Right atrium auricular region (tissue), 2 donors: ENCODE measurements at regions not wholly inside any gene's neighbourhood (a gene's known extent, or its start where the extent isn't known, plus 50 kb on each side); places are given as distances from the start of the nearest gene placed in this dataset.

Experiments used
- DNase-seq: peaks from one replicate; pipeline ENCODE4 v3.0.0-alpha.2; 2019; ENCODE audit warnings: low spot score
- H3K27ac ChIP-seq, 2 donors: fragments of 200-600 bp; sonication (generic); 1 replicate in 1 of 2; 2 replicates in 1 of 2; pipeline ENCODE4 v1.5.1; 2016 to 2019
- H3K27me3 ChIP-seq, 2 donors: fragments of 200-600 bp; sonication (generic); one replicate each; pipeline versions ENCODE4 v1.5.1 to v1.6.0; 2017 to 2019
- H3K36me3 ChIP-seq: fragments of 200-600 bp; sonication (generic); one replicate; pipeline ENCODE4 v1.5.1; 2016
- H3K4me1 ChIP-seq, 2 donors: fragments of 200-600 bp; sonication (generic); one replicate each; pipeline versions ENCODE4 v1.5.1 to v1.6.0; 2017 to 2019
- H3K4me3 ChIP-seq, 2 donors: fragments of 200-600 bp; sonication (generic); 1 replicate in 1 of 2; 2 replicates in 1 of 2; pipeline ENCODE4 v1.5.1; 2017 to 2019; ENCODE audit warnings: mild to moderate bottlenecking in 1 of 2, moderate library complexity in 1 of 2
- H3K9me3 ChIP-seq, 2 donors: fragments of 200-600 bp; sonication (generic); one replicate each; pipeline ENCODE4 v1.5.1; 2019
- TF ChIP-seq, protein P1 (sequence below), 2 donors: fragments of 200-600 bp; sonication (generic); IDR thresholded peaks; one replicate each; pipeline ENCODE4 v1.5.1; 2019; ENCODE audit warnings: antibody characterized with exemption in 2 of 2

DNA sequence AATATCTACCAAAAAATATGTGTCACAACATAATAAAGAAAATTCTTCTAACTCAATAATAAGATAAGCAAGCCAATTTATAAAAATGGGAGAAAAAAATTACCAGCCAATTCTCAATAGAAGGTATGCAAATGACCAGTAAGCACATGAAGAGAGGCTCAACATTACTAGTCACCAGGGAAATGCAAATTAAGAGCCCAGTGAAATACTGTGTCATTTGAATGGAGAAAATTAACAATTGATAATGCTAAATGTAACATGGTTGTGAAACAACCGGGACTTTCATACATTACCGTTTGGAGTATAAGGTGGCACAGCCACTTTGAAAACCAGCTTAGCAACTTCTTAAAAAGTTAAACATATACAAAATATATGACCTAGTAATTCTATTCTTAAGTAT, 460.7 kb downstream of the IGSF11 start:
- Histone ChIP-seq H3K36me3 (no peaks in the 10 kb centered on the region), H3K9me3 (no peaks in the 10 kb centered on the region), H3K27ac (no peak overlapping the region), H3K4me3 (no peak overlapping the region), H3K4me1 (no peaks in the 10 kb centered on the region), H3K27me3 (no peaks in the 10 kb centered on the region)
- TF ChIP-seq, protein P1, sequence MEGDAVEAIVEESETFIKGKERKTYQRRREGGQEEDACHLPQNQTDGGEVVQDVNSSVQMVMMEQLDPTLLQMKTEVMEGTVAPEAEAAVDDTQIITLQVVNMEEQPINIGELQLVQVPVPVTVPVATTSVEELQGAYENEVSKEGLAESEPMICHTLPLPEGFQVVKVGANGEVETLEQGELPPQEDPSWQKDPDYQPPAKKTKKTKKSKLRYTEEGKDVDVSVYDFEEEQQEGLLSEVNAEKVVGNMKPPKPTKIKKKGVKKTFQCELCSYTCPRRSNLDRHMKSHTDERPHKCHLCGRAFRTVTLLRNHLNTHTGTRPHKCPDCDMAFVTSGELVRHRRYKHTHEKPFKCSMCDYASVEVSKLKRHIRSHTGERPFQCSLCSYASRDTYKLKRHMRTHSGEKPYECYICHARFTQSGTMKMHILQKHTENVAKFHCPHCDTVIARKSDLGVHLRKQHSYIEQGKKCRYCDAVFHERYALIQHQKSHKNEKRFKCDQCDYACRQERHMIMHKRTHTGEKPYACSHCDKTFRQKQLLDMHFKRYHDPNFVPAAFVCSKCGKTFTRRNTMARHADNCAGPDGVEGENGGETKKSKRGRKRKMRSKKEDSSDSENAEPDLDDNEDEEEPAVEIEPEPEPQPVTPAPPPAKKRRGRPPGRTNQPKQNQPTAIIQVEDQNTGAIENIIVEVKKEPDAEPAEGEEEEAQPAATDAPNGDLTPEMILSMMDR (IDR thresholded peaks at IDR 0.05): no peak
- DNase-seq: no peak

DNA sequence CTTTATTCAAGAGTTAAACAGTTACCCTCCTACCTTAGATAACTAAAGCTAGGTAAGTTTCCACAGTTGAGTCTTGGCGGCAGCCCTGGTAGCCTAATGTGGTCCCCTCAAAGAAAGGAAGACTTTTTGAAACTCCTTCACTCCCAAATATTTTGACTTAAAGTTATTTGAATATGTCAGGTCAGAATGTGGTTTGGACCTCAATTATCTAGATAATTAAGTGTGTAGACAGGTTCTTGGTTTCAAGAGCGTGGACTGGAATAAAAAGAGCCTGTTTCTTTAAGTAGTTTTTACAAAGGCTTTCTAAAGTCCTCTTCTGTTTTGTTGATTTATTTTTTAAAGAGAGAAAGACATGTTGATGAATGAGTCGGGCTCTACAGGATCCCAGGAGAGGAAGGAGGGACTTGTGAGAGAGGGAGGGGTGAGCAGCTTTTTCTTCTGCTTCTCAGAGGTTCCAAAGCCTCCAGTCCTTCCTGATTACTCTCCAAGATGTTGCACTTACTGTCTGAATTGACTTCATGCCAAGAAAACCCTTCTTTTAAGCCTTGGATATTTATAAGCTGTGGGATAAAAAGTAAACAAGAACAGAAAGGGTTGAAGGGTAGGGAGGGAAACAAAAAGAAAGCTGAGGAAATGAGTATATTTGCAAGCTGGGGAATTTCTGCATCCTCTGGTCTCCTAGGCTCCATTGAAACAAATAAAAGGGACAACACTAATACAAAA, 457.4 kb downstream of the IGSF11 start:
- Histone ChIP-seq H3K27me3 (no peaks in the 10 kb centered on the region), H3K36me3 (no peaks in the 10 kb centered on the region), H3K4me1 (no peaks in the 10 kb centered on the region), H3K27ac (no peak overlapping the region), H3K9me3 (no peaks in the 10 kb centered on the region), H3K4me3 (no peak overlapping the region)
- TF ChIP-seq, protein P1 (IDR thresholded peaks at IDR 0.05): no peak
- no peak for DNase-seq

DNA sequence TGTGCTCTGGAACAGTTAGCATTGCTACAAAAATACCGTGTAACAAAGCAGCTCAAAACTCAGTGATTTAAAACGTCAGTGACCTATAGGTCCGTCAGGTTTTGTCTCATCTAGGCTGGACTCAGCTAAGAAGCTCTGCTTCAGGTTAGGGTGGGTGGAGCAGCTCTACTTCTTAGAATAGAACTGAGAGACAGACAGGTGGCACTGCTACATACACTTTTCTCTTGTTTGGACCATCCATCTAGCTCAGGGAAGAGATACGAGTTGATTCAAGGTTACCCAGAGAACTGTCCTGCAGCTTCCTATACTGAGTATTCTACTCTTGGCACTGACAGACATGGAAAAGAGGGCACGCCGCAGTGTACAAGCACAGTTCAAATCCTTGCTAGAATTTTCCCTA, 456.1 kb downstream of the IGSF11 start:
- Histone ChIP-seq H3K4me3 (no peak overlapping the region), H3K27me3 (no peaks in the 10 kb centered on the region), H3K9me3 (no peaks in the 10 kb centered on the region), H3K27ac (no peak overlapping the region), H3K4me1 (no peaks in the 10 kb centered on the region), H3K36me3 (no peaks in the 10 kb centered on the region)
- DNase-seq: no peak
- TF ChIP-seq, protein P1 (IDR thresholded peaks at IDR 0.05): no peak

DNA sequence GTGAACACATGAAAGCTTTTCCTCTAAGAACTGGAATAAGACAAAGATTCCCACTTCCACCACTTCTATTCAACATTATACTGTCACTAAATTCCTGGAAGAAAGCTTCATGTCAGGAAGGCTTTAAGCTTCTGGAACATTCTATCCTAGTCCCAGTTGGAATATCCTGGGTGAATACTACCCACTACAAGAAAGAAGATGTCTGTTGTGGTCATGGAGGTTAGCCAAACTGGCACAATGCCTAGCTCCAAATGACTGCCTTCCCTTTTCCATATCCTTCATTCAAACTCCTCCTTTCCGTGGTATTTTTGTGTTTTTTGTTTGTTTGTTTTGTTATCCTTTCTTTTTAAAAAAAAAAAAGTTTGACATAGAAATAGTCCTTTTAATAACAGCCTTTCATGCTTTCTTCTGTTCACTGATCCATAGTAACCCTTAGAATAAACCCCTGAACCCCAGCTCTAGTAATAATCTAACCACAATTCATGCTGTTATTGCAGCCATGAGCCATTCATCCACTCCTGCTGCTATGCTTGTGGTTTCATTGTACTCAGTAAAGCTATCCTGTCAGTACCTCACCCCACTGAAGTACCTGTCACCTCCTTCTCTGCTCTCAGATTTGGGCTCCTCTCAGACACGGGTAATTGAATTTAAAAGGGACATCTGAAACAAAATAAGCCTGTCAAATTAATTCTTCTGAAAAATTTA, 447.5 kb downstream of the IGSF11 start:
- H3K27me3 ChIP-seq: no peaks in the 10 kb centered on the region
- H3K4me1 ChIP-seq: no peaks in the 10 kb centered on the region
- H3K4me3 ChIP-seq: no peak overlapping the region
- no peak for DNase-seq
- TF ChIP-seq, protein P1 (IDR thresholded peaks at IDR 0.05): no peak
- no peaks in the 10 kb centered on the region for H3K9me3 ChIP-seq
- no peak overlapping the region for H3K27ac ChIP-seq
- no peaks in the 10 kb centered on the region for H3K36me3 ChIP-seq

DNA sequence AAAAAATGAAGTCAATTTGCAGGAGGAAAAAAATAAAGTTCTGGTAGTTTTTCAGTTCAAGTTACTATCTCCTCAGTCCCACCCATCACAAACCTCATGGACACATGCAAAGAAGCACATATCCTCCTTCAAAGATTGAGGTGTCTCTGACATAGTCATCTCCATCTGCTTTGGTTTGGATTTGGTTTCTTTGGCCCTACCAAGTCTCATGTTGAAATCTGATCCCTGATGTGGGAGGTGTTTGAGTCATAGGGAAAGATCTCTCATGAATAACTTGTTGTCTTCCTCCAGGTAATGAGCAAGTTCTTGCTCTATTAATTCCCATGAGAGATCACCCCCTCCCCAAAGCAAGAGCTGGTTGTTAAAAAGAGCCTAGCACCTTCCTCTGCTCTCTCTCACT, 446.8 kb downstream of the IGSF11 start:
- Histone ChIP-seq H3K4me1 (no peaks in the 10 kb centered on the region), H3K4me3 (no peak overlapping the region), H3K27ac (no peak overlapping the region), H3K36me3 (no peaks in the 10 kb centered on the region), H3K27me3 (no peaks in the 10 kb centered on the region), H3K9me3 (peaks cover 0 to 5% of the 10 kb centered on the region in 2 donors)
- DNase-seq: no peak
- TF ChIP-seq, protein P1 (IDR thresholded peaks at IDR 0.05): no peak
